Thyroid gland (tissue), 4 donors: ENCODE measurements at regions not wholly inside any gene's neighbourhood (a gene's known extent, or its start where the extent isn't known, plus 50 kb on each side); places are given as distances from the start of the nearest gene placed in this dataset.

ENCODE experiments used
- CTCF ChIP-seq, 6 experiments: fragments of 200-600 bp in 3 of 6; fragments of 450-650 bp in 3 of 6; sonication (generic) in 3 of 6; IDR thresholded peaks; one replicate each; pipeline ENCODE4 v1.5.1; 2016 to 2019; ENCODE audit warnings: antibody characterized with exemption in 6 of 6, mild to moderate bottlenecking in 2 of 6, inconsistent platforms in 1 of 6, moderate library complexity in 1 of 6
- POLR2A ChIP-seq, 2 donors: fragments of 450-650 bp; IDR thresholded peaks; one replicate each; pipeline ENCODE4 v1.6.1; 2017; ENCODE audit warnings: antibody characterized with exemption in 2 of 2, mild to moderate bottlenecking in 2 of 2, moderate library complexity in 1 of 2

DNA sequence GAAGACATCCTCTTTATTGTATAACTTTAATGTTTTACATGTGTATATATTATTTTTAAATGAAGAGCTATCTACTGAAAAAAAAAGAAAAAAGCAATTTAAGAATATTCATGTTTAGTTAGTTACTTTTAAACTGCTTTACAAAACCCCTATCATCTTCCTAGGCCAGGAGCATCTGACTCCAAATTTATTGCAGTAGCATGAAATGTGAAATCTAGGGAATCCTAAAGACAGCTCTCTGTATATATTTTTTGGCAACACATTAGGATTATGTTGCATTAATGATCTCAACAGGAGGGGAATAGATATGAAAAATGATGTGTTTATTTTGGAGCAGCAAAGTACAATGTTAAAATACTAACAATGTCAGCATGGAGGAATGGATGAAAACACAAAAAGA, 158.3 kb downstream of the CNTN3 start:
- TF ChIP-seq CTCF (IDR thresholded peaks at IDR 0.05) (no peak), POLR2A (IDR thresholded peaks at IDR 0.05) (no peak)
